Activated effector memory CD4-positive, alpha-beta T cell treated with Interleukin-2 at 50 U/mL for 16 hours (primary cell): ENCODE measurements at regions not wholly inside any gene's neighbourhood (a gene's known extent, or its start where the extent isn't known, plus 50 kb on each side); places are given as distances from the start of the nearest gene placed in this dataset.

Experiments
- DNase-seq: peaks from one replicate; pipeline ENCODE4 v3.0.0-alpha.2; 2020

GRCh38 chr7:1360521-1360971 lies 98.7 kb downstream of the MICALL2 start:
- no peak for DNase-seq

- no peak for DNase-seq
Measured at GRCh38 chr7:1361016-1361755, 98.1 kb downstream of the MICALL2 start.

- no peak for DNase-seq
Measured at GRCh38 chr7:1361756-1362125, 97.5 kb downstream of the MICALL2 start.

GRCh38 chr7:1362301-1362700 lies 97.0 kb downstream of the MICALL2 start:
- DNase-seq: no peak

GRCh38 chr7:1364068-1364905 lies 95.0 kb downstream of the MICALL2 start:
- DNase-seq: no peak

GRCh38 chr7:1364906-1365570 lies 94.2 kb downstream of the MICALL2 start:
- DNase-seq: no peak

GRCh38 chr7:1365846-1366245 lies 93.4 kb downstream of the MICALL2 start:
- no peak for DNase-seq

- no peak for DNase-seq
Measured at GRCh38 chr7:1366801-1367405, 92.4 kb downstream of the MICALL2 start.

- no peak for DNase-seq
Measured at GRCh38 chr7:1367501-1368183, 91.6 kb downstream of the MICALL2 start.

GRCh38 chr7:1368184-1368681 lies 91.0 kb downstream of the MICALL2 start:
- DNase-seq: no peak

GRCh38 chr7:1368682-1369571 lies 90.3 kb downstream of the MICALL2 start:
- no peak for DNase-seq

- no peak for DNase-seq
Measured at GRCh38 chr7:1369916-1370657, 89.2 kb downstream of the MICALL2 start.

GRCh38 chr7:1370738-1371137 lies 88.5 kb downstream of the MICALL2 start:
- no peak for DNase-seq

- no peak for DNase-seq
Measured at GRCh38 chr7:1372063-1372462, 87.2 kb downstream of the MICALL2 start.

- no peak for DNase-seq
Measured at GRCh38 chr7:1372671-1373379, 86.4 kb downstream of the MICALL2 start.

- DNase-seq: no peak
Measured at GRCh38 chr7:1377111-1377909, 82.0 kb downstream of the MICALL2 start.

GRCh38 chr7:1378610-1379601 lies 80.4 kb downstream of the MICALL2 start:
- no peak for DNase-seq
